ENCODE measurements at regions not wholly inside any gene's neighbourhood (a gene's known extent, or its start where the extent isn't known, plus 50 kb on each side); places are given as distances from the start of the nearest gene placed in this dataset.

DNA sequence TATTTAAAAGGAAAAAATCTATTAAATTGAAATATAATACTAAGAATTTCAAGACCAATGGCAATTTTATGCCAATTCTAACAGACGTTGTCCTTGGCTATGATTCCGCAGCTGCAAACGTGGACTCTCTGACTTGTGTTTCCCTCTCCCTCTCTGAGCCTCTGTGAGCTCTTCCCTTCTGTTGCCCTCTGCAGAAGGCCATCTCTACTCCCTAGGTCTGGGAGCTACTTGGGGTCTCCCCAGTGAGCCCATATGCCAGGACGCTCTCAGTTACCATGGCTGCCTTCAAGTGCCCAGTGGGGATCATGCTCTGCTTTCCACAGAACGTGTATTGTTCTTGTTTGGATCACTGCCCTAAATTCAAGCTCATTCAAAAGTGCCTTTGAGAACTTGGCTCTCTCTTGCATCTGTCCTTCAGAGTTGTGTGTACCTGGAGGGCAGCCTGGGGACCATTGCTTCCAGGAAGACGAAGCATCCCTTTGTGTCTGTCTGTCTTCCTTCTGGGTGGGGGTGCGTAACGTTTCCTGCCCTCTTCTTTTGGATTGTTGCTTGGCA lies 97.5 kb upstream of the TSPAN2 start:
- TF ChIP-seq, protein P1, sequence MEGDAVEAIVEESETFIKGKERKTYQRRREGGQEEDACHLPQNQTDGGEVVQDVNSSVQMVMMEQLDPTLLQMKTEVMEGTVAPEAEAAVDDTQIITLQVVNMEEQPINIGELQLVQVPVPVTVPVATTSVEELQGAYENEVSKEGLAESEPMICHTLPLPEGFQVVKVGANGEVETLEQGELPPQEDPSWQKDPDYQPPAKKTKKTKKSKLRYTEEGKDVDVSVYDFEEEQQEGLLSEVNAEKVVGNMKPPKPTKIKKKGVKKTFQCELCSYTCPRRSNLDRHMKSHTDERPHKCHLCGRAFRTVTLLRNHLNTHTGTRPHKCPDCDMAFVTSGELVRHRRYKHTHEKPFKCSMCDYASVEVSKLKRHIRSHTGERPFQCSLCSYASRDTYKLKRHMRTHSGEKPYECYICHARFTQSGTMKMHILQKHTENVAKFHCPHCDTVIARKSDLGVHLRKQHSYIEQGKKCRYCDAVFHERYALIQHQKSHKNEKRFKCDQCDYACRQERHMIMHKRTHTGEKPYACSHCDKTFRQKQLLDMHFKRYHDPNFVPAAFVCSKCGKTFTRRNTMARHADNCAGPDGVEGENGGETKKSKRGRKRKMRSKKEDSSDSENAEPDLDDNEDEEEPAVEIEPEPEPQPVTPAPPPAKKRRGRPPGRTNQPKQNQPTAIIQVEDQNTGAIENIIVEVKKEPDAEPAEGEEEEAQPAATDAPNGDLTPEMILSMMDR (IDR thresholded peaks at IDR 0.05; ENCODE audit: low read depth, low read length, poor library complexity, severe bottlenecking): no peak
- TF ChIP-seq EZH2phosphoT487 (IDR thresholded peaks at IDR 0.05; ENCODE audit: borderline replicate concordance, low read length): no peak

Data from DOHH2 (cell line).